Lung (tissue), 11 donors: ENCODE measurements at regions not wholly inside any gene's neighbourhood (a gene's known extent, or its start where the extent isn't known, plus 50 kb on each side); places are given as distances from the start of the nearest gene placed in this dataset.

ENCODE experiments used
- ATAC-seq: fragments of 200-7000 bp; cut with Tn5 transposase; one replicate; pipeline ENCODE4 v1.9.1; 2020; ENCODE audit warnings: moderate number of reproducible peaks; ENCODE audit not compliant: insufficient read depth, low FRiP score
- DNase-seq, 3 donors: peaks; one replicate each; pipeline ENCODE4 v3.0.0-alpha.2; 2013 to 2017
- H3K27ac ChIP-seq, 2 donors: one replicate each; pipeline ENCODE4 v1.5.1; 2013; ENCODE audit warnings: mild to moderate bottlenecking in 2 of 2, moderate library complexity in 2 of 2, control low read depth in 1 of 2, inconsistent platforms in 1 of 2, low read depth in 1 of 2, low read length in 1 of 2
- H3K27me3 ChIP-seq, 3 donors: one replicate each; pipeline ENCODE4 v1.5.1; 2013; ENCODE audit warnings: low read length in 2 of 3; ENCODE audit not compliant: control insufficient read depth in 3 of 3, insufficient read depth in 3 of 3
- H3K36me3 ChIP-seq, 4 donors: one replicate each; pipeline ENCODE4 v1.5.1; 2013; ENCODE audit warnings: low read length in 4 of 4, mild to moderate bottlenecking in 1 of 4, moderate library complexity in 1 of 4; ENCODE audit not compliant: control insufficient read depth in 4 of 4, insufficient read depth in 4 of 4
- H3K4me1 ChIP-seq, 5 donors: one replicate each; pipeline ENCODE4 v1.5.1; 2013; ENCODE audit warnings: low read length in 5 of 5, mild to moderate bottlenecking in 2 of 5, moderate library complexity in 1 of 5; ENCODE audit not compliant: control insufficient read depth in 5 of 5, insufficient read depth in 5 of 5
- H3K4me3 ChIP-seq: one replicate; pipeline ENCODE4 v1.5.1; 2013; ENCODE audit warnings: mild to moderate bottlenecking, control low read depth, moderate library complexity
- H3K9ac ChIP-seq, 2 donors: one replicate each; pipeline ENCODE4 v1.5.1; 2013; ENCODE audit warnings: low read length in 2 of 2, control low read depth in 1 of 2; ENCODE audit not compliant: insufficient read depth in 1 of 2
- H3K9me3 ChIP-seq, 4 donors: one replicate each; pipeline ENCODE4 v1.5.1; 2013; ENCODE audit warnings: low read length in 3 of 4, mild to moderate bottlenecking in 1 of 4, moderate library complexity in 1 of 4; ENCODE audit not compliant: control insufficient read depth in 4 of 4, insufficient read depth in 3 of 4
- CTCF ChIP-seq: IDR thresholded peaks from 2 replicates; pipeline ENCODE4 v1.5.1; 2012; ENCODE audit warnings: mild to moderate bottlenecking; ENCODE audit errors: control extremely low read depth, extremely low read depth
- WGBS, 2 donors: extraction: QIAGEN DNeasy Blood & Tissue Kit; methylation state at CpG; one replicate each; pipeline ENCODE4 v1.1.7; 2013; 5-methylcytosine and 5-hydroxymethylcytosine counted together
- donor health status: control.
- donor health status: control.
- donor health status: Bipolar disorder and iron deficiency.
- donor health status: healthy.
- donor health status: DM: yes; HTN: yes; CAD: no.

DNA sequence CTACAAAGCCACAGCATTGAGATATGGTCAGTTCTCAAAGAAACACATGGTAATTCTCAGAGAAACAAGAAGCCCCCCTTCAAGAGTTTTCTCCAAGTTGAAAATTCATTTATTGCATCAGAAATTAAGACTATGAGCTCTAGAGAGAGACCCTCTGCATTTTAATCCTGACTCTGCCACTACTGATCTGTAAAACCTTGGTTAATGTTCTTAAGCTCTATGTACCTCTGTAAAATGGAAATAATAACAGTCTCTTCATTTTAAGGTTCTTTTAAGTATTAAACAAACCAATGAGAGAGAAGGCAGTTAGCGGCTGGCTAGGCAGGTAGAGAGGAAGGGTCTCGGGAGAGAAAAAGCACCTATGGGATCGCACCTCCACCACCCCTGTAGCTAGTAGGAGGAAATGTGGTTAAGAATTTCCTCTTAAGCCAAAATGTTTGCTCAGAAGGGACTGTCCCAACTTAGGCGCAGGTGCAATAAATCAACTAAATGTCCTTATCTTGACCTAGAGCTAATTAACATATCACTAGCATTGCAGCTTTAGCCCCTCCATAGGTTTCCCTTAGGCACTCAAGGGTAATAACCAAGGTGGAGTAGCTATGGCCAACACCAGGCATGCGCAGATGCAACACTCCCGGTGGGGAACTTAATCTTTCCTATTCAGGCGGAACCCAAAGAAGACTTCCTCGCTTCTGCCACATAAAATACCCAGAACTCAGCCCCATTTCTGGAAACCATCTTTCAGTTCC lies 1685.4 kb downstream of the MRPL39 start:
- H3K4me1 ChIP-seq: no peaks in the 10 kb centered on the region
- no peak for TF ChIP-seq CTCF
- H3K36me3 ChIP-seq: no peaks in the 10 kb centered on the region
- no peak overlapping the region for H3K4me3 ChIP-seq
- WGBS, 2 donors: 65 to 69% methylated on average over 8 of the region's 8 CpGs
- no peaks in the 10 kb centered on the region for H3K27me3 ChIP-seq
- no peak overlapping the region for H3K27ac ChIP-seq
- ATAC-seq: no peak
- peaks cover 0 to 7% (median 0%) of the 10 kb centered on the region in 4 donors for H3K9me3 ChIP-seq
- DNase-seq: no peak
- H3K9ac ChIP-seq: no peak overlapping the region

DNA sequence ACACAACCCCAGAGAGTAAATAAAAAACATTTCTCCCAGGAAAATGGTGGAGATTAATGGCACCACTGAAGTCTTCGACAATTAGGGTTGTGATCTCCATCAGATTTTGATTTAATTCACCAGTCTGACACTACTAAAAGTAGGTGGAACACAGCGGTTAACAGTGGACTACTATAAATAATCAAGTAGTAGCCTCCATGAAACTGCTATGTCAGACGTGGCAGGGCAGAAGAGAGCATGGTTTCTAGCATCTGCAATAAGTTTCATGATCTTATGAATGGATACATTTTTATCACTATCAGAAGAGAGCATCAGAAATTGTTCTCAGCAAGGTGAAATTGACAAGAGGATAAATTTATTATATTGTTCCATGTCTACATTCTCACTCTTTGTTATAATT lies 1706.6 kb downstream of the MRPL39 start:
- Histone ChIP-seq H3K9ac (no peak overlapping the region), H3K9me3 (peaks cover 0 to 4% (median 1%) of the 10 kb centered on the region in 4 donors), H3K27me3 (no peaks in the 10 kb centered on the region), H3K4me3 (no peak overlapping the region), H3K27ac (no peak overlapping the region), H3K36me3 (no peaks in the 10 kb centered on the region), H3K4me1 (no peaks in the 10 kb centered on the region)
- TF ChIP-seq CTCF: no peak
- ATAC-seq: no peak
- WGBS, 2 donors: 83 to 88% methylated on average over 3 of the region's 3 CpGs
- DNase-seq: no peak

GRCh38 chr21:23899561-23899960 lies 1707.7 kb downstream of the MRPL39 start:
- ATAC-seq (no peak), DNase-seq (no peak)
- no peak for TF ChIP-seq CTCF
- H3K4me3 ChIP-seq: no peak overlapping the region
- H3K27ac ChIP-seq: no peak overlapping the region
- WGBS, 2 donors: 90 to 93% methylated on average over 2 of the region's 2 CpGs
- no peaks in the 10 kb centered on the region for H3K36me3 ChIP-seq
- no peaks in the 10 kb centered on the region for H3K4me1 ChIP-seq
- no peak overlapping the region for H3K9ac ChIP-seq
- H3K27me3 ChIP-seq: no peaks in the 10 kb centered on the region
- peaks cover 0 to 4% (median 1%) of the 10 kb centered on the region in 4 donors for H3K9me3 ChIP-seq

DNA sequence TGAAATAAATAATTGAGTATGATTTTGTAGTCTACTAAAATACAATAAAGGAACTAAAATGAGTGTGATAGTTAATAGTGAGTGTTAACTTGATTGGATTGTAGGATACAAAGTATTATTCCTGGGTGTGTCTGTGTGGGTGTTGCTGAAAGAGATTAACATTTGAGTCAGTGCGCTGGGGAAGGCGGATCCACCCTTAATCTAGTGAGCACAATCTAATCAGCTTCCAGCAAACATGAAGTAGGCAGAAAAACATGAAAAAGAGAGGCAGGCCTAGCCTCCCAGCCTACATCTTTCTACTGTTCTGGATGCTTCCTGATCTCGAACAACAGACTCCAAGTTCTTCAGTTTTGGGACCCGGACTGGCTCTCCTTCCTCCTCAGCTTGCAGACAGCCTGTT lies 1716.6 kb downstream of the MRPL39 start:
- ATAC-seq (no peak), DNase-seq (no peak)
- WGBS, 2 donors: 89 to 90% methylated on average over 4 of the region's 4 CpGs
- TF ChIP-seq CTCF: no peak
- Histone ChIP-seq H3K9ac (no peak overlapping the region), H3K4me1 (no peaks in the 10 kb centered on the region), H3K36me3 (no peaks in the 10 kb centered on the region), H3K9me3 (no peaks in the 10 kb centered on the region), H3K4me3 (no peak overlapping the region), H3K27me3 (no peaks in the 10 kb centered on the region), H3K27ac (no peak overlapping the region)
